Activated CD4-positive, CD25-positive, alpha-beta regulatory T cell treated with anti-CD3 and anti-CD28 coated beads, Interleukin-2, amount 50 U/mL, for 24 hours (primary cell): ENCODE measurements at regions not wholly inside any gene's neighbourhood (a gene's known extent, or its start where the extent isn't known, plus 50 kb on each side); places are given as distances from the start of the nearest gene placed in this dataset.

ENCODE experiments used
- ATAC-seq, 2 donors: fragments of 150-1000 bp; cut with Tn5 transposase; one replicate each; pipeline ENCODE4 v1.10.0; 2021; ENCODE audit warnings: mild to moderate bottlenecking in 1 of 2, moderate library complexity in 1 of 2

DNA sequence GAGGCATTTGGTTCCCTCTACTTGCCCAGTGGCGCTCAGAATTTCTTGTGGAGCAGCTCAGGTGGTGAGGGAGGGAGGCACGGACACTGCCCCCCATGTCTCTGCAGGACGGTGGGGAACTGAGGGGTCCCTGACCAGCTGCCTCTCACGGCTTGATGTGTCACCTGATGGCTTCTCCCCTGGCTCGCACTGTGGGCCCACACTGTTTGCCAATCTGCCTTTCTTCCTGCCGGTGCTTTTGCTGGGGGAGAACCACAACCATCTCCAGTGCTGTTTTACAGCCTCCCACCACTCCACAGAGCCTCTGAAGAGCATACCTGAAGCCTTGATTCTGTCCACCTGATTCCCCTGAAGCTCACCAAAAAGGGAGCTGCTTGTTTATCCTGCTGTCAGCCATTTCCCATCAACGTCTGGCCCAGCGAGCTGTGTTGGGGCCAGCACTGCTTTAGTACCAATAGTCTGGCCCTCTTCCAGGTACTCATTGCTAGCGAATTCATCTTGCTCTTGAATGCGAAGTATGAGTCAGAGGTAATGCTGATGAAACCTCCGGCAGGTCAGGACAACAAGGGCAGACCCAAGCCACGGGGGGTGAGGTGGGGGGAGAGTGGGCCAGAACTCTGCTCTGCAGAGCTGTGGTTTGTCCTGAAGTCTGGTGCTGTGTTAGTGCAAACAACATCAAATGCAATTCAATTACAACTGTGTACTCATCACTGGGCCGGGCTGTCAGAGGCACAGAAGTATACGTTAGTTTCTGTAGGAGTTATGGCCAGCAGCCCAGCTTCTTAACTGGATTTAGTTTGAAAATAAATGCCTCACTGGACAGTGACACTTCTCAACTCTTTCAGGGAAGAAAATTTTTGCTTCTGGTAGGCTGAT, 208.3 kb upstream of the JADE1 start:
- ATAC-seq: no peak

DNA sequence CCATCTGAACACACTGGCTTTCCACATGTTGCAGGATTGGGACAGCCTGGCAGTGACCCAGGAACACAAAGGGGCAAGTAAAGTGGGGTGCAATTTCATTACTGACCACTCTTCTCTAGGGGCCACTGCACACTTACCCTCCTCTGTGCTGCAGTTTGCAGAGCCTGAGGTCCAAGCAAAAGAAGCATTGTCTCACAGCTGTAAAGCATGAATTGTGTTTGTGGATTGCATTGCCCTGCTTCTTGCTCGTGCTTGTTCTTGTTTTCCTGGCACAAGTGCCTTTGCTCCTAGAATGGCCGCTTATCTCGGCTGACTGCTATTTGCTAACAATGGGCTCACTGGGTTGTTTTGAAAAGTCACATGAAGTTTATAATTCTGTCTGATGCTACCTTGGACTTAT, 209.1 kb upstream of the JADE1 start:
- ATAC-seq: no peak

- ATAC-seq: no peak
Measured at GRCh38 chr4:128597500-128597899, 212.0 kb upstream of the JADE1 start.

- no peak for ATAC-seq
Measured at GRCh38 chr4:128596853-128597252, 212.6 kb upstream of the JADE1 start.

DNA sequence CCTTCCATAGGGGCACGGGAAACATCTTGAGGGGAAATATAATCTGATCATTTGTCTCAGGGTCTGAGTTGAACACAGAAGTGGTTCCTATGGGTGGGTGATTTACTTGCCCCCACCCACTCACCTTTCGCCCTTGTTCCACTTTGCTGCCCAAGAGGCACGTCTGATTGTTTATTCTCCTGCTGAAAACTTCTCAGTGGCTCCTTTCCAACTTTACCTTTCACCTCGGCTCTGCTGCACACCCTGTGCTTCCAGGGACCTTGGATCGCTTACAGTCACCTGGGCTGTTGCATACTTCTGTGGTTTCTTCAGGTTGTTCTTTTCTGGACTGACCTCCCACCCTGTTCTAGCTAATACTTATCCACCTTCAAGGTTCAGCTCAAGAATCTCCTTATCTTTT, 213.4 kb upstream of the JADE1 start:
- ATAC-seq: no peak

GRCh38 chr4:128591482-128591881, 218.0 kb upstream of the JADE1 start:
- no peak for ATAC-seq

DNA sequence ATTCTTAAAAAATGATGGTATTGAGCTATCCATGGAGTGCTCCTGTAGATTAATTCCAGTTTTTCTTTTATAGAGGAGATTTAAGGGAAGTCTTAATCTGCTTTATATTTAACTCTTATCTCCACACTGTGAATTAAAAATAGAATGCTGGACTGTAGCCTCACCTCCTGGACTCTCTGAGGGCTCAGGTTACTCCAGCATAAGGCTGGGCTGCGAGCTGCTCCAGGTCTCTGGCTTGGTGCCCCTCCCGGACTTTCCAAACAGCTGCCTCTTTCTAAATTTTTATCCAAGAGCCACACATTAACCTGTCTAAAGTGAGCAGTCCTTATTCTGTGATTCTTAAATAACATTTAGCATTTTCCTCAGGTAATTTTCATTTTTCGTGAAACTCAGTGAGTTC, 218.7 kb upstream of the JADE1 start:
- ATAC-seq: no peak

DNA sequence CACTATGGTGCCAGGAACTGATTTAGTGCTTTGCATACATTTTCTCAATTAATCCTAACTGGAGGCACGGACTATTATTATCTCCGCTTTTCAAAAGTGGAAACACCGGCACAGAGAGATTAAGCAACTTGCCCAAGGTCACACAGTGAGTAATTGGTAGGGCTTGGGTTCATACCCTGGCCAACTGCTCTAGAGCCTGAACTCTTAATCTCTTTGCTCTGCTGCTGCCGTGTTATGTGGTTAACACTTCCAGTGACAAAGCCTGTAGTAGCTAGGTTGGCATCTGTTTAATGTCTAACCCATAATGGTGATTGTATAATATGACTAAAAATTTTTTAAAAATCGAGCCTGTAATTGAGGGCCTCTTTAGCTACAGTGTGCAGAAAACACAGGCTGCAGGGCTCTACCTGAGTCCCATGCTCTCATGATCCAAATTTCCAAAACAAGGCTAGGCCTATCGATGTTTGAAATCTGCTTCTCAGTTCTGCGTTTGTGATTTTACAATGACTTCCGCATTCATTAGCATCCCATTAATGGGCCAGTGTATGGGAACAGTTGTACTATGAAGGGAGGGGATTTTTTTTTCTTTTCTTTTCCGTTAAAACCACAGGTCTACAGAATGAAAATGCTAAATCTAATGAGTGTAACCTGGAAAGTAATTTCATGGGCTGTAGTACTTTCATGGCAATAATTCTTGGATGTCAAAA, 219.3 kb upstream of the JADE1 start:
- ATAC-seq: no peak

GRCh38 chr4:128589384-128589965, 220.0 kb upstream of the JADE1 start:
- ATAC-seq: no peak

GRCh38 chr4:128587382-128587781, 222.1 kb upstream of the JADE1 start:
- ATAC-seq: no peak

GRCh38 chr4:128583753-128584712, 225.5 kb upstream of the JADE1 start:
- no peak for ATAC-seq

DNA sequence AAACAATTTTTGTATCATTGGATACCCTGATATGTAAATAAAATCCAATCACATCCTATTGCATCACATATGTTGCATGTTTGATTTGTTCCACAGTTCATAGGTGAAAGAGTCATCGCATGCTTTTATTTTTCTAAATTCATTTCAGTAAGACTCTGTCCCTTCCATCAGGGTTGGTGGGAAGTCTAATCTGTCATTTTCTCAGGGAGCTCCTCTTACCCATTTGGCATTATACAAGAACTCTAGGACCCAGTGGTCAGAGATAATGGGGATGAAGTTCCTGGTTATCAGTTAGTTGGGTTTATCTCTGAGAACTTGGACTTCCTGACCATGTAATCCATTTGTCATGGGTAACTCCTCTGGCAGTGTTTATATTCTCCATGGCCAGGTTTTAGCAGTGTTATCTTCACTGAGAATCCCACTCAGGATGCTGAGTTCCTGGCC, 227.1 kb upstream of the JADE1 start:
- ATAC-seq: no peak

- ATAC-seq: no peak
Measured at GRCh38 chr4:128579154-128579853, 230.2 kb upstream of the JADE1 start.

- no peak for ATAC-seq
Measured at GRCh38 chr4:128574706-128575105, 234.8 kb upstream of the JADE1 start.

DNA sequence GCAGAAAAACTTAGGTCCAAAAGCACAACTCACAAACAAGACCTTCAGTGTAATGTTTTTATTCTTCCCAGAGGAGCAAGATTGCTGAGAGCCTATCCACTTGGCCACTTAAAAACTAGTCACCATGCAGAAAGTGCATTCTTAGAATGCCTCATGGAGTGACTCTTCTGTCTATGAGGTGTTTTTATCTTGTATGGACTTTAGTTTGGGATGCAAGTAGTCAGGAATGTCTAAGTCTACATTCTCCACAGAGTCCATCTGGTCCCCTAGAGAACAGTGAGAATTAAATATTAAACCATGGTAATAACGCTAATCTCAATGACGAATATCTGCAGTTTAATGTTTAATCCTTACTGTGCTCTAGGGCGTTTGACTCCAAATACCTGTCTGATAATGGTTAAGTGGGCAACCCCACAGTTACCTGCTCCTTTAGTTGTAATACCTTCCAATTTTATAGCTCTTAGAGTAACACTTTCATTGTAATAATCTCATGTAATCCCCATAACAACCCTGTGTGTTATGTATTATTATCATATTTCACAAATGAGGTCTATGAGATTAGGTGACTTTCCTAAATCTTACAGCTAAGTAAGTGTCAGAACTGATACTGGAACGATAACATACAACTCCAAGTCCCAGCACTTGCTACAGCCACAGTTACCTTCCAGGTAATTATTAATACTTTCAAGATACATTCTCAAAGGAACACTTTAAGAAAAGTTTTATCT, 235.6 kb upstream of the JADE1 start:
- no peak for ATAC-seq

DNA sequence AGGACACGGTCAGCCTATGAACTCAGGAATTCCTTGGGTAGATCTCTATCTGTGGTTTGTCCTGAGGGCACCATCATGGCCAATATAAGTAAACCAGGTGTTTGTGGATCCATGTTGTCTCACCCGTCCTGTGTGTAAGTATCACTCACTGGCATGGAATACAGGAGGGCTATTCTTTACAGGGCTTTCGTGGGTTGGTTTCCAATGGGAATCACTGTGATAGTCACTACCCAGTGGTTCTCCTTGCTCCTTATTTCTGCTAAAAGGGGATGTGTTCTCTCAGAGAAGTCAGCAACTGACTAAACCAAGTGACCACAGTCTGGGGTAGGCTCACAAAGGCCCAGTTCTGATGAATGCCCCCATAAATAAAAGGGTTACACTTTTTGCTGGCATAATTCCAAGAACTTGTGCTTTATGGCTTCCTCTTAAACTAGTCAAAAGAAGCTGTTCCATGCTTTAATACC, 236.7 kb upstream of the JADE1 start:
- ATAC-seq: no peak

GRCh38 chr4:128571747-128572146, 237.8 kb upstream of the JADE1 start:
- ATAC-seq: no peak

- no peak for ATAC-seq
Measured at GRCh38 chr4:128570387-128570975, 239.0 kb upstream of the JADE1 start.

- ATAC-seq: no peak
Measured at GRCh38 chr4:128566693-128567092, 242.8 kb upstream of the JADE1 start.

- ATAC-seq: no peak
Measured at GRCh38 chr4:128565565-128566186, 243.8 kb upstream of the JADE1 start.
